GM18867 (cell line): ENCODE measurements at regions not wholly inside any gene's neighbourhood (a gene's known extent, or its start where the extent isn't known, plus 50 kb on each side); places are given as distances from the start of the nearest gene placed in this dataset.

Experiments used
- ATAC-seq: cut with Tn5 transposase; IDR thresholded peaks from one replicate; pipeline ENCODE4 v1.9.1; 2021; ENCODE audit warnings: mild to moderate bottlenecking, moderate library complexity; ENCODE audit not compliant: unreplicated experiment

- ATAC-seq = no peak
Measured at GRCh38 chr4:156019246-156019645, 65.6 kb upstream of the CTSO start.

- no peak for ATAC-seq
Measured at GRCh38 chr4:156018383-156018782, 64.7 kb upstream of the CTSO start.

GRCh38 chr4:156015781-156016180, 62.1 kb upstream of the CTSO start:
- ATAC-seq = no peak

- ATAC-seq = no peak
Measured at GRCh38 chr4:156006192-156006591, 52.5 kb upstream of the CTSO start.
